ENCODE measurements at regions not wholly inside any gene's neighbourhood (a gene's known extent, or its start where the extent isn't known, plus 50 kb on each side); places are given as distances from the start of the nearest gene placed in this dataset.

DNA sequence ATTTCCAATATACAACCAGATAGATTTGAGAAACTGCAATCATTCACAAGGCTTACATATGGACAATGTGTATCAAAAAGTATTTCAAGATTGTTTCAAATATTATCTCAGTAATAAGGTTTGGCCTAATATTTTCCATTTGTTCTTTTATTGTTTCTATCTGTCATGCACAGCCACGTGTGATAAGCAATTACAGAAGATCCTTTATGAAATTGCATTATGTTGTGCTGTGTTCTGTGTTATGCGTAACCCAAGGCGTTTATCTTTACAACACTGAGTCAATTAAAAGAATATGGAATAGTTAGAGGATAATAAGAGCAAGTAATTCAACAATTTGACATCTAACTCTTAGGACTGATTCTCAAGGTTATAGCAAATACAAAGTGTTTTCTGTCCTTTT, 1009.3 kb upstream of the PRMT6 start:
- Mint-ChIP-seq H3K4me3 (no peak overlapping the region), H3K9me3 (no peaks in the 10 kb centered on the region), H3K4me1 (no peaks in the 10 kb centered on the region), H3K27me3 (no peaks in the 10 kb centered on the region), H3K27ac (no peak overlapping the region), H3K36me3 (no peaks in the 10 kb centered on the region)
- no peak for DNase-seq
- no peak for ATAC-seq (replicated peaks)

DNA sequence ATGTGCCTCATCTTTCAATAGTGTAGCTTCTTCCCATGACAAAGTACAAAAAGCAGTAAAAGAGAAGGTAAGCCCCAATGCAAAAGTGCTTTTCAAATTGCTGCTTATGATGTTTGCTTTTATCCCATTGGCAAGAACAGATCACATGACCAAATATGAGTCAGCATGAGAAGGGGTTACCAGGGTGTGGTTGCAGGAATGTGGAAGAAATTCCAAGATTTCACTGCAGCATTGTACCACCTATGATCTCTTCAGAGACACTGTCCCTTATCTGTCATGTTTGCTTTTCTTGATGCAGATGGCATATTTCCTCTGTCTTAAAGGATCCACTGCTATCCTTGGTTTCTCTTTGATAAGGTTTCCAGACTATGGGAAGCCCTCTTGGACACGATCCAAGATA, 1006.9 kb upstream of the PRMT6 start:
- Mint-ChIP-seq H3K9me3 (peaks cover 0 to 3% of the 10 kb centered on the region in 2 donors), H3K36me3 (no peaks in the 10 kb centered on the region), H3K4me3 (no peak overlapping the region), H3K27me3 (no peaks in the 10 kb centered on the region), H3K4me1 (no peaks in the 10 kb centered on the region), H3K27ac (no peak overlapping the region)
- DNase-seq (no peak), ATAC-seq (replicated peaks) (no peak)

DNA sequence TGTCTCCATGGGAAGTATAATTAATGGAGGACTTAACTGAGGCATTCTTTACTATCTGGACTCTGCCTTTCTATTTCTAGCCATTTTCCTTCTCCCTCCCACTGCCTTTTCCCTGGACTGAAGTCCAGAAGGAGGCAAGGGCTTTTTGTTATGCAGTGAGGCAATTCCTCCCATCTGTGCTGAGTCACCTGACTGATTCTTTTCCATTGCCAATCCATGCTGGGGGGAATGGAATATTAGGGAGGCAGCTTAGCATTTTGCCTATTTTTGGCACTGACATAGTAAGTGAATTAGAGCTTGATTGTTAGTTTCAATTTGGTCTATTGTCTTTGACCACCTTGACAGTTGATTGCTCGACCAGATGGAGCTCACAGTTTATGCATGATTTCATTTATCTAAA, 1000.6 kb upstream of the PRMT6 start:
- Mint-ChIP-seq H3K4me1 (peaks cover 5 to 9% of the 10 kb centered on the region in 2 donors), H3K27me3 (no peaks in the 10 kb centered on the region), H3K27ac (no peak overlapping the region), H3K9me3 (peaks cover 0 to 3% of the 10 kb centered on the region in 2 donors), H3K4me3 (no peak overlapping the region), H3K36me3 (no peaks in the 10 kb centered on the region)
- no peak for ATAC-seq (replicated peaks)
- DNase-seq: no peak

- no peak for ATAC-seq (replicated peaks)
- Mint-ChIP-seq H3K36me3 (peaks cover 0 to 2% of the 10 kb centered on the region in 2 donors), H3K27ac (no peak overlapping the region), H3K27me3 (no peaks in the 10 kb centered on the region), H3K4me1 (peaks cover 2 to 7% of the 10 kb centered on the region in 2 donors), H3K4me3 (no peak overlapping the region), H3K9me3 (peaks cover 0 to 3% of the 10 kb centered on the region in 2 donors)
- DNase-seq: no peak
Observed at GRCh38 chr1:106061586-106062495, 994.6 kb upstream of the PRMT6 start.

DNA sequence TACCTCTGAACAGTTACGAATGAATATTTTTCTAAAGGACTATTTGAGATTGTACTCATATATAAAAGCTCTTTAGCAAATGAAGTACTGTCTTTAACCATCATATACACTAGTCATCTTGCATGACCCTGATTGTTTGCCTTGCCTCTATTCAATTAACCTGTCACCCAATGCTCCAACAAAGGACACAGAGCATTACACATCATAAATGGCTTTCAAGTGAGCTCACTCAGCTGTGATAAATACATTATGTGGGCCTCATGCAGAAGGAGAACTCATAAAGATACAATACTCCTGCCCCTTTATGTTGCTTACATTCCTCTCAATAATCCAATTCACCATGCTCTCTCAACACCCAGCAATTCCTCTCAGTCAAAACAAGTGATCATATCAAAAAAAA, 993.0 kb upstream of the PRMT6 start:
- Mint-ChIP-seq H3K27ac (no peak overlapping the region), H3K4me1 (peaks cover 2 to 7% of the 10 kb centered on the region in 2 donors), H3K27me3 (no peaks in the 10 kb centered on the region), H3K36me3 (peaks cover 0 to 2% of the 10 kb centered on the region in 2 donors), H3K4me3 (no peak overlapping the region), H3K9me3 (peaks cover 0 to 3% of the 10 kb centered on the region in 2 donors)
- ATAC-seq (replicated peaks) (no peak), DNase-seq (no peak)

GRCh38 chr1:106072909-106073600, 983.4 kb upstream of the PRMT6 start:
- peak; percentile 3 for DNase-seq
- no peak overlapping the region for H3K4me3 Mint-ChIP-seq
- peaks cover 1 to 5% of the 10 kb centered on the region in 2 donors for H3K4me1 Mint-ChIP-seq
- ATAC-seq (replicated peaks): peak; percentile 75 to 88
- H3K27me3 Mint-ChIP-seq: no peaks in the 10 kb centered on the region
- no peaks in the 10 kb centered on the region for H3K9me3 Mint-ChIP-seq
- no peaks in the 10 kb centered on the region for H3K36me3 Mint-ChIP-seq
- H3K27ac Mint-ChIP-seq: no peak overlapping the region

DNA sequence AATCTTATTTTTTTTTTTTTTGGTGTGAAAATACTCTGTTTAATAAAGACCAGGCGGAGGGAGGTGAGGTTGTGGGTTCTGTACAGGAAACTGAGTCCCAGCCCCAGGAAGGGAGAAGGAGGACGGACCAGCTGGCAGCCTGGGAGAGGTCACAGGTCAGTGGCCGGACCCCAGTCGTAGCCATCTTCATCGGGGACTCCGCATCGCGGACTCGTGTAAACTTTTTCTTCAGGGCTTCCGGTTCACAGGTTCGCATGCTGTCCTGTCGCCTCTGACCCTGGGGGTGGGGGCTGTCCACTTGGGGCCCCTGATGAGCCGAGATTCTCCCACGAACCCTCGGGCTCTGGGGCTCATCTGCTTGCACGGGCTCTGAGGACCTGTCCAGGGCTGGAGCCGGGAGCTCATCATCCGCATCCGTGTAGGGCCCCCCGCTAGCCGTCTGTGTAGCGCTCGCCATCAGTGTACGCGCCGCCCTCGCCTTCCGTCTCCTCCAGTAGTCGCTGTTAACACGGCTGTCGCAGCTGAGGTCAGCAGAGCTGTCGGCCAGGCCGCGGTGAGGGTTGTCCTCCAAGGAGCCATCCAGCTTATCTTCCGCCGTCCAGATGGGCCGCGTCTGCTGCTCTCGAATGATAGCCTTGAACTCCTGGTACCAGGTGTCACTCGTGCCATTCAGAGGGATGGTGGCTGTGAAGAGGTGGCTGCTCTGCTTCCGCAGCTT, 975.7 kb upstream of the PRMT6 start:
- peaks cover 22 to 29% of the 10 kb centered on the region in 2 donors for H3K27me3 Mint-ChIP-seq

GRCh38 chr1:106111044-106111443, 945.4 kb upstream of the PRMT6 start:
- H3K4me1 Mint-ChIP-seq: no peaks in the 10 kb centered on the region
- peaks cover 0 to 6% of the 10 kb centered on the region in 2 donors for H3K27me3 Mint-ChIP-seq
- ATAC-seq (replicated peaks): no peak

More for the DNA sequence above, 975.7 kb upstream of the PRMT6 start:
- H3K36me3 Mint-ChIP-seq: no peaks in the 10 kb centered on the region
- peak in 1 of 2 donors; percentile 45 for ATAC-seq (replicated peaks)
- H3K4me1 Mint-ChIP-seq: peaks cover 2 to 5% of the 10 kb centered on the region in 2 donors
- H3K9me3 Mint-ChIP-seq: no peaks in the 10 kb centered on the region
- H3K4me3 Mint-ChIP-seq: peak overlapping the region; percentile 54 to 61
- H3K27ac Mint-ChIP-seq: no peak overlapping the region
- DNase-seq: no peak

DNA sequence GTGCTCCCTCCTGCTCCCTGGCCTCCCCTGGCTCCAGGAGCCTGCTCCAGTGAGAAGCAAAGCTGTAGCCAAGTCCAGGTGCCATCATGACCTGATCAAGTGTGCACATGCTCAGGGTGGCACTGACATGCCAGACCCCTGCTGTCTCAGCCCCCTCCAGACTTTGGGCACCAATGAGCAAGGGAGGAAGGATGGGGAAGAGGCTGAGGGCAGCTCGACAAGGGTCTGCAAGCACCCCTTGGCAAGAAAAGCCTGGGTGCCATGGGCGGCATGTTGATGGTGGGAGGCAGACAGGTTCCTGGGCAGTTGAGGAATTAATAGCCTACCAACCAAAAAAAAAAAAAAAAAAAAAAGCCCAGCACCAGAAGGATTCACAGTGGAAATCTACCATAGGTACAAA, 942.6 kb upstream of the PRMT6 start:
- H3K27me3 Mint-ChIP-seq: peaks cover 0 to 5% of the 10 kb centered on the region in 2 donors
- DNase-seq: no peak
- peaks cover 0 to 1% of the 10 kb centered on the region in 2 donors for H3K9me3 Mint-ChIP-seq
- H3K27ac Mint-ChIP-seq: no peak overlapping the region
- no peak overlapping the region for H3K4me3 Mint-ChIP-seq
- ATAC-seq (replicated peaks): no peak
- no peaks in the 10 kb centered on the region for H3K36me3 Mint-ChIP-seq
- H3K4me1 Mint-ChIP-seq: no peaks in the 10 kb centered on the region

More at GRCh38 chr1:106111044-106111443, 945.4 kb upstream of the PRMT6 start:
- Mint-ChIP-seq H3K4me3 (no peak overlapping the region), H3K27ac (no peak overlapping the region), H3K36me3 (no peaks in the 10 kb centered on the region), H3K9me3 (no peaks in the 10 kb centered on the region)
- DNase-seq: no peak

GRCh38 chr1:106120789-106121188, 935.7 kb upstream of the PRMT6 start:
- DNase-seq (no peak), ATAC-seq (replicated peaks) (no peak)
- Mint-ChIP-seq H3K4me3 (no peak overlapping the region), H3K27ac (no peak overlapping the region), H3K36me3 (no peaks in the 10 kb centered on the region), H3K4me1 (no peaks in the 10 kb centered on the region), H3K27me3 (no peaks in the 10 kb centered on the region), H3K9me3 (peaks cover 0 to 7% of the 10 kb centered on the region in 2 donors)

DNA sequence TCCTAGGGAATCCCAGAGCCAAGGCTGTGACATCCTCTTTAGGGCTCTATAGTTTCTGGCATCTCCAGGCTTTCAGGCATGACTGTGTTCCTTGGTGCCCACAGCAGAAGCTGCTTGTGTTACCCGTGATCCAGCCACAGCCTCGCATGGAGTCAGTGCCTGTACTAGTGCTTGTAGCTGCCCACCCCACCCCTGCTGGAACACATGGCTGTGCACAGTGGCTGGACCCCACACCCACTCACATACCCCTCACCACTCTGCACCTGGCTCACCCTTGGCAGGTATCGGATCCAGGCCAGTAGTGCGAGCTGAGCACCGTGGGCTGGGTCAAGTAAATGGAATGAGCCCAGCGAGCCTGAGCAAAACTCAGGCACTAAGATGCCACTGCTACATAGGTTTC, 934.7 kb upstream of the PRMT6 start:
- Mint-ChIP-seq H3K4me1 (no peaks in the 10 kb centered on the region), H3K27ac (no peak overlapping the region), H3K27me3 (no peaks in the 10 kb centered on the region), H3K36me3 (no peaks in the 10 kb centered on the region), H3K4me3 (no peak overlapping the region), H3K9me3 (peaks cover 0 to 8% of the 10 kb centered on the region in 2 donors)
- no peak for ATAC-seq (replicated peaks)
- DNase-seq: no peak

DNA sequence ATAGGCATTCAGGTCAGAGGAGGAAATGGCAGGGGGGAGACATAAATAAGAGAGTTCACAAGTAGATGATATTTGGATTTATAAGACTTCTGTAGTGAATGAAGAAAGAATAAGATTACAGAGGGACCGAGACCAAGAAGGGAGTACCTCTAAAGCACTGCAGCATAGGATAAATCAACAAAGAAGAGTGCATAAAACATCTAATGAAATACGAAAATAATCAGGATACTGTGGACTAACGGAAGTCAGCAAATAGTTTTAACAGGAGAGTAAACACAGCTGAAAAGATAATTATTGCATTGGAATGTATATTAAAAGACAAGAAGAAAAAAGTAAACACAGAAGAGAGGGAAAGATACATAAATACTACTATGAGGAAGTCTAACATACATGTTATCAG, 921.9 kb upstream of the PRMT6 start:
- ATAC-seq (replicated peaks) (no peak), DNase-seq (no peak)
- H3K27ac Mint-ChIP-seq: no peak overlapping the region
- H3K27me3 Mint-ChIP-seq: no peaks in the 10 kb centered on the region
- H3K36me3 Mint-ChIP-seq: no peaks in the 10 kb centered on the region
- H3K4me1 Mint-ChIP-seq: no peaks in the 10 kb centered on the region
- H3K9me3 Mint-ChIP-seq: no peaks in the 10 kb centered on the region
- H3K4me3 Mint-ChIP-seq: no peak overlapping the region

DNA sequence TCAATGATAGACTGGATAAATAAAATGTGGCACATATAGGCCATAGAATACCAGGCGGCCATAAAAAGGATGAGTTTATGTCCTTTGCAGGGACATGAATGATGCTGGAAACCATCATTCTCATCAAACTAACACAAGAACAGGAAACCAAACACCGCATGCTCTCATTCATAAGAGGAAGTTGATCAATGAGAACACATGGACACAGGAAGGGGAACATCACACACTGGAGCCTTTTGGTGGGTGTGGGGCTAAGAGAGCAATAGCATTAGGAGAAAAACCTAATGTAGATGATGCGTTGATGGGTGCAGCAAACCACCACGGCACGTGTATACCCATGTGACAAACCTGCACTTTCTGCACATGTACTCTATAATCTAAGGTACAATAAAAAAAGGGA, 883.4 kb upstream of the PRMT6 start:
- no peak overlapping the region for H3K27ac Mint-ChIP-seq
- H3K36me3 Mint-ChIP-seq: no peaks in the 10 kb centered on the region
- no peaks in the 10 kb centered on the region for H3K4me1 Mint-ChIP-seq
- no peak for DNase-seq
- no peak overlapping the region for H3K4me3 Mint-ChIP-seq
- ATAC-seq (replicated peaks): no peak
- no peaks in the 10 kb centered on the region for H3K27me3 Mint-ChIP-seq
- H3K9me3 Mint-ChIP-seq: peaks cover 0 to 6% of the 10 kb centered on the region in 2 donors

GRCh38 chr1:106178791-106179190, 877.7 kb upstream of the PRMT6 start:
- H3K36me3 Mint-ChIP-seq: no peaks in the 10 kb centered on the region
- H3K27me3 Mint-ChIP-seq: no peaks in the 10 kb centered on the region
- no peak overlapping the region for H3K27ac Mint-ChIP-seq
- ATAC-seq (replicated peaks): no peak
- H3K9me3 Mint-ChIP-seq: peaks cover 0 to 4% of the 10 kb centered on the region in 2 donors
- H3K4me3 Mint-ChIP-seq: no peak overlapping the region
- no peaks in the 10 kb centered on the region for H3K4me1 Mint-ChIP-seq
- DNase-seq: no peak

All from stimulated activated naive B cell treated with anti-CD40 and anti-IgM and Interleukin-4, amounts not matched to agents 10 μg/mL and 1 μg/mL and 100 μg/mL, for 72 hours (primary cell).